GM11168 (cell line): ENCODE measurements at regions not wholly inside any gene's neighbourhood (a gene's known extent, or its start where the extent isn't known, plus 50 kb on each side); places are given as distances from the start of the nearest gene placed in this dataset.
"Not testable (repeated sequence)": the region's sequence is repeated elsewhere in the genome, so short reads cannot be mapped to it uniquely, and the experiment has no call there.

Experiments used
- in situ Hi-C: fragments of 300-500 bp; cut with MboI; formaldehyde crosslinking; loops from one replicate; pipeline ENCODE4 v1.12.0; 2022; ENCODE audit warnings: low sequenced_read_pairs; ENCODE audit not compliant: unreplicated experiment

- in situ Hi-C loops, result no loop called here
Measured at GRCh38 chrX:39772057-39772832, 325.5 kb downstream of the BCOR start.

- in situ Hi-C loops, result no loop called here
Measured at GRCh38 chrX:39773150-39773549, 324.6 kb downstream of the BCOR start.

GRCh38 chrX:39773923-39774773 lies 323.6 kb downstream of the BCOR start:
- in situ Hi-C loops, result no loop called here

GRCh38 chrX:39774774-39775328 lies 322.9 kb downstream of the BCOR start:
- in situ Hi-C loops, result no loop called here

GRCh38 chrX:39777623-39778025 lies 320.1 kb downstream of the BCOR start:
- in situ Hi-C loops, result no loop called here

GRCh38 chrX:39779952-39780783 lies 317.6 kb downstream of the BCOR start:
- in situ Hi-C loops, result no loop called here

GRCh38 chrX:39782276-39782675 lies 315.5 kb downstream of the BCOR start:
- in situ Hi-C loops, result no loop called here

- in situ Hi-C loops, result no loop called here
Measured at GRCh38 chrX:39787999-39788398, 309.8 kb downstream of the BCOR start.

- in situ Hi-C loops, result no loop called here
Measured at GRCh38 chrX:39788521-39788920, 309.2 kb downstream of the BCOR start.

- in situ Hi-C loops, result no loop called here
Measured at GRCh38 chrX:39791691-39792090, 306.1 kb downstream of the BCOR start.

GRCh38 chrX:39795605-39796004 lies 302.2 kb downstream of the BCOR start:
- in situ Hi-C loops, result no loop called here

GRCh38 chrX:39796856-39797255 lies 300.9 kb downstream of the BCOR start:
- in situ Hi-C loops, result no loop called here

- in situ Hi-C loops, result not testable (repeated sequence)
Measured at GRCh38 chrX:39798488-39798887, 299.3 kb downstream of the BCOR start.

- in situ Hi-C loops, result no loop called here
Measured at GRCh38 chrX:39802354-39802753, 295.4 kb downstream of the BCOR start.

GRCh38 chrX:39802908-39803307 lies 294.9 kb downstream of the BCOR start:
- in situ Hi-C loops, result no loop called here

- in situ Hi-C loops, result no loop called here
Measured at GRCh38 chrX:39805022-39805421, 292.7 kb downstream of the BCOR start.

GRCh38 chrX:39805825-39806224 lies 291.9 kb downstream of the BCOR start:
- in situ Hi-C loops, result no loop called here

GRCh38 chrX:39808471-39808917 lies 289.3 kb downstream of the BCOR start:
- in situ Hi-C loops, result no loop called here

GRCh38 chrX:39809331-39809730 lies 288.4 kb downstream of the BCOR start:
- in situ Hi-C loops, result no loop called here

GRCh38 chrX:39810901-39811300 lies 286.9 kb downstream of the BCOR start:
- in situ Hi-C loops, result no loop called here
